K562 (cell line): ENCODE measurements at regions not wholly inside any gene's neighbourhood (a gene's known extent, or its start where the extent isn't known, plus 50 kb on each side); places are given as distances from the start of the nearest gene placed in this dataset.

ENCODE experiments used
- ATAC-seq: fragments of 200-7000 bp; cut with Tn5 transposase; 3 replicates; pipeline ENCODE4 v1.9.1; 2020; ENCODE audit warnings: moderate library complexity
- BruUV-seq: library from RNA; stranded (reverse); fragments of 400-500 nt; replicated peaks from 2 replicates; lab custom pipeline; 2021; lab: Mats Ljungman, UMichigan
- CTCF ChIA-PET: fragments of 300-600 bp; formaldehyde crosslinking; extraction: SDS; loops from one replicate; lab custom pipeline; 2021; ENCODE audit warnings: low intra/inter-chr PET ratio; lab: Yijun Ruan, JAX
- POLR2A ChIA-PET: fragments of 300-600, 350-650 bp; sonication (Branson Sonifier 250); formaldehyde crosslinking; extraction: SDS; loops from one replicate; lab custom pipeline; 2021; ENCODE audit warnings: antibody characterized with exemption, inconsistent platforms; lab: Yijun Ruan, JAX
- DNase-seq, 4 experiments: peaks; one replicate each; pipeline versions ENCODE4 v3.0.0 to v3.0.0-alpha.2; 2011 to 2018; ENCODE audit warnings: low spot score in 3 of 4, mixed read lengths in 3 of 4; ENCODE audit errors: extremely low read depth in 1 of 4
- FAIRE-seq: peaks from 2 replicates; lab custom pipeline; 2011; peaks lifted over from hg19 to GRCh38; lab: Jason Lieb, UNC
- H2AFZ ChIP-seq: 2 replicates; pipeline ENCODE4 v1.6.0; 2011; ENCODE audit warnings: low read depth, low read length, control low read depth, inconsistent platforms
- H3K27ac ChIP-seq: fragments of 200-600 bp; 3 replicates; pipeline ENCODE4 v1.8.0; 2011; ENCODE audit warnings: low read depth, mild to moderate bottlenecking, control low read depth, inconsistent platforms, low read length, moderate library complexity, mixed read lengths; ENCODE audit errors: extremely low read depth
- H3K27me3 ChIP-seq, 2 experiments: fragments of 300-600 bp in 1 of 2; 2 replicates in 1 of 2; 3 replicates in 1 of 2; pipeline versions ENCODE4 v1.6.0 to v1.8.0; 2011; ENCODE audit warnings: inconsistent platforms in 2 of 2, low read length in 2 of 2, mild to moderate bottlenecking in 1 of 2, mixed read lengths in 1 of 2, moderate library complexity in 1 of 2; ENCODE audit not compliant: control insufficient read depth in 2 of 2, insufficient read depth in 2 of 2
- H3K36me3 ChIP-seq: fragments of 300-600 bp; 3 replicates; pipeline ENCODE4 v1.8.0; 2011; ENCODE audit warnings: mild to moderate bottlenecking, low read length, inconsistent platforms; ENCODE audit not compliant: control insufficient read depth, insufficient read depth
- H3K4me1 ChIP-seq, 2 experiments: fragments of 200-600 bp in 1 of 2; replicated peaks in 1 of 2; 2 replicates in 1 of 2; 3 replicates in 1 of 2; pipeline versions ENCODE4 v1.5.1 to v1.8.0; 2011; ENCODE audit warnings: inconsistent platforms in 2 of 2, low read length in 2 of 2, mild to moderate bottlenecking in 1 of 2, mixed read lengths in 1 of 2, moderate library complexity in 1 of 2; ENCODE audit not compliant: control insufficient read depth in 2 of 2, insufficient read depth in 2 of 2
- H3K4me2 ChIP-seq: 2 replicates; pipeline ENCODE4 v1.6.1; 2011; ENCODE audit warnings: low read length, control low read depth, inconsistent platforms, mixed read lengths; ENCODE audit not compliant: insufficient read depth
- H3K4me3 ChIP-seq: fragments of 200-600 bp; sonication (generic), shearing (Covaris generic); 2 replicates; pipeline ENCODE4 v1.5.1; 2016; ENCODE audit warnings: control low read depth, inconsistent platforms
- H3K79me2 ChIP-seq: fragments of 200-600 bp; 3 replicates; pipeline ENCODE4 v1.8.0; 2011; ENCODE audit warnings: low read length, inconsistent platforms; ENCODE audit not compliant: control insufficient read depth, insufficient read depth
- H3K9ac ChIP-seq, 2 experiments: 2 replicates each; pipeline versions ENCODE4 v1.6.0 to v1.6.1; 2011; ENCODE audit warnings: low read depth in 2 of 2, low read length in 2 of 2, control low read depth in 1 of 2, inconsistent platforms in 1 of 2, mild to moderate bottlenecking in 1 of 2, mixed read lengths in 1 of 2; ENCODE audit not compliant: insufficient read depth in 1 of 2
- H3K9me1 ChIP-seq: one replicate; pipeline ENCODE4 v1.6.0; 2011; ENCODE audit warnings: inconsistent platforms, mild to moderate bottlenecking, low read length, moderate library complexity; ENCODE audit not compliant: control insufficient read depth, insufficient read depth
- H3K9me3 ChIP-seq: replicated peaks from 2 replicates; pipeline ENCODE4 v1.5.1; 2011; ENCODE audit warnings: low read depth, low read length, inconsistent platforms; ENCODE audit not compliant: control insufficient read depth, insufficient read depth
- H4K20me1 ChIP-seq: replicated peaks from 2 replicates; pipeline ENCODE4 v1.6.1; 2011; ENCODE audit warnings: low read length, inconsistent platforms, mixed read lengths; ENCODE audit not compliant: control insufficient read depth, insufficient read depth
- E2F4 ChIP-seq: sonication (generic); formaldehyde crosslinking; IDR thresholded peaks from 2 replicates; pipeline ENCODE4 v1.8.0; 2022; ENCODE audit warnings: mild to moderate bottlenecking, low read depth, missing genetic modification reagents
- HNRNPLL ChIP-seq: fragments of 200-400 bp; formaldehyde crosslinking; IDR thresholded peaks from 2 replicates; pipeline ENCODE4 v1.6.1; 2017; ENCODE audit warnings: low read length, low read depth, mild to moderate bottlenecking; ENCODE audit not compliant: poor library complexity, severe bottlenecking
- ZNF224 ChIP-seq: sonication (generic); formaldehyde crosslinking; IDR thresholded peaks from 2 replicates; pipeline ENCODE4 v1.8.0; 2022; ENCODE audit warnings: mild to moderate bottlenecking, missing genetic modification reagents
- ZNF76 ChIP-seq: fragments of 250-450 bp; sonication (Bioruptor Pico); IDR thresholded peaks from 2 replicates; pipeline ENCODE4 v1.4.0; 2020; ENCODE audit warnings: mild to moderate bottlenecking, moderate library complexity, borderline replicate concordance
- WGBS: fragments of 100-300 bp; shearing (Covaris generic); methylation state at CpG from one replicate; pipeline ENCODE4 v1.1.6; 2016; ENCODE audit warnings: low coverage, mixed read lengths; ENCODE audit not compliant: insufficient coverage; ENCODE audit errors: missing lambda C conversion rate; 5-methylcytosine and 5-hydroxymethylcytosine counted together
- in situ Hi-C: fragments of 300-500 bp; cut with MboI; formaldehyde crosslinking; loops from 4 replicates; pipeline ENCODE4 v1.15.0; 2018; ENCODE audit warnings: inconsistent platforms, mixed read lengths
- intact Hi-C: fragments of 100-400 bp; cut with micrococcal nuclease; formaldehyde crosslinking; loops from 2 replicates; pipeline ENCODE4 v1.14.2; 2022
- TF ChIP-seq, protein P1 (sequence below): fragments of 450-650 bp; IDR thresholded peaks from 2 replicates; pipeline ENCODE4 v1.6.1; 2014; ENCODE audit warnings: low read depth, mild to moderate bottlenecking, moderate library complexity, borderline replicate concordance
- TF ChIP-seq, protein P2 (sequence below): IDR thresholded peaks from 2 replicates; pipeline ENCODE4 v1.6.1; 2012; ENCODE audit warnings: low read depth, low read length, improper control_type of control experiment, borderline replicate concordance
- TF ChIP-seq, protein P3 (sequence below), 2 experiments: IDR thresholded peaks in 1 of 2; conservative IDR thresholded peaks in 1 of 2; 2 replicates each; pipeline ENCODE4 v1.6.1; 2016; ENCODE audit warnings: low read depth in 2 of 2, mild to moderate bottlenecking in 1 of 2, missing compliant biosample characterization in 1 of 2, missing genetic modification characterization in 1 of 2, moderate library complexity in 1 of 2

DNA sequence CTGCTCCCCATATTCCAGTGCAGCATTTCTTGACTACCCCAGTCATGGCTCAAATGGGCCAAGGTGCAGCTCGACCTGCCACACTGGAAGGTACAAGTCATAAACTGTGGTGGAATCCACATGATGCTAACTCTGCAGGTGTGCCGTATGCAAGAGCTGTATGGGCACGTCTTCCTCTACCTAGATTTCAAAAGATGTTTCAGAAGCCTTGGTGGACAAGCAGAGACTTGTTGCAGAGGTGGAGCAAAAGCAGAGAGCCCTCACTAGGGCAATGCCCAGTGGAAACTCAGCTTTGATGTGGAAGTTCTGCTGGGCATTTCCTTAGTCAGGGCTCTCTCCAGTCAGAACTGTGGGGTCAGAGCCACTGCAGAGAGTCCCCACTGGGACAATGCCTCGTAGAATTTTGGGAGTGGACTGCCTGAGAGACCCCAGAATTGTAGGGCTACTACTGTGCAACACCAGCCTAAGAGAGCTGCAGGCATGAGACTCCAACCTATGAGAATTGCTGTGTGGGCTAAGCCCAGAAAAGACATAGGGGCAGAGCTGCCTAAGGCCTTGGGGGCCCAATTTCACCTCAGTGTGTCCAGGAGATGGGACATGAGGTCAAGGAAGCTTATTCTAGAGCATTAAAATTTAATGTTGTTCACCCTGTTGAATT is 65.7 kb downstream of the BEX3 start:
- no peak overlapping the region for H2AFZ ChIP-seq
- 24% methylated on average over 3 of the region's 4 CpGs for WGBS
- no peak overlapping the region for H3K9ac ChIP-seq
- no peak overlapping the region for H3K4me2 ChIP-seq
- ChIA-PET CTCF (no interaction called here), POLR2A (no interaction called here)
- in situ Hi-C loops (no loop called here), intact Hi-C loops (no loop called here)
- FAIRE-seq (no peak), DNase-seq (no peak), ATAC-seq (no peak)
- H3K79me2 ChIP-seq = no peaks in the 10 kb centered on the region
- no TSS peak for BruUV-seq
- H3K9me3 ChIP-seq = no peaks in the 10 kb centered on the region
- H4K20me1 ChIP-seq = no peaks in the 10 kb centered on the region
- no peaks in the 10 kb centered on the region for H3K36me3 ChIP-seq
- no peak overlapping the region for H3K4me3 ChIP-seq
- no peaks in the 10 kb centered on the region; a peak in 1 of 5 replicates for H3K27me3 ChIP-seq
- TF ChIP-seq ZNF76 = no peak
- TF ChIP-seq HNRNPLL = no peak
- TF ChIP-seq, all 486 proteins: peak for 0
- H3K9me1 ChIP-seq = no peaks in the 10 kb centered on the region
- H3K4me1 ChIP-seq = no peaks in the 10 kb centered on the region; a peak in 1 of 5 replicates
- no peak overlapping the region for H3K27ac ChIP-seq

- Histone ChIP-seq H3K4me1 (no peaks in the 10 kb centered on the region; a peak in 1 of 5 replicates), H3K4me3 (no peak overlapping the region), H3K9ac (no peak overlapping the region), H3K36me3 (no peaks in the 10 kb centered on the region), H3K79me2 (no peaks in the 10 kb centered on the region), H4K20me1 (no peaks in the 10 kb centered on the region), H3K27me3 (no peaks in the 10 kb centered on the region; a peak in 1 of 5 replicates), H3K4me2 (no peak overlapping the region), H3K27ac (no peak overlapping the region), H2AFZ (no peak overlapping the region), H3K9me1 (no peaks in the 10 kb centered on the region), H3K9me3 (no peaks in the 10 kb centered on the region)
- in situ Hi-C loops = no loop called here
- 12% methylated on average over 5 of the region's 6 CpGs for WGBS
- ChIA-PET CTCF (no interaction called here), POLR2A (no interaction called here)
- intact Hi-C loops = no loop called here
- DNase-seq (no peak), FAIRE-seq (no peak), ATAC-seq (no peak)
- no TSS peak for BruUV-seq
- TF ChIP-seq, protein P1, sequence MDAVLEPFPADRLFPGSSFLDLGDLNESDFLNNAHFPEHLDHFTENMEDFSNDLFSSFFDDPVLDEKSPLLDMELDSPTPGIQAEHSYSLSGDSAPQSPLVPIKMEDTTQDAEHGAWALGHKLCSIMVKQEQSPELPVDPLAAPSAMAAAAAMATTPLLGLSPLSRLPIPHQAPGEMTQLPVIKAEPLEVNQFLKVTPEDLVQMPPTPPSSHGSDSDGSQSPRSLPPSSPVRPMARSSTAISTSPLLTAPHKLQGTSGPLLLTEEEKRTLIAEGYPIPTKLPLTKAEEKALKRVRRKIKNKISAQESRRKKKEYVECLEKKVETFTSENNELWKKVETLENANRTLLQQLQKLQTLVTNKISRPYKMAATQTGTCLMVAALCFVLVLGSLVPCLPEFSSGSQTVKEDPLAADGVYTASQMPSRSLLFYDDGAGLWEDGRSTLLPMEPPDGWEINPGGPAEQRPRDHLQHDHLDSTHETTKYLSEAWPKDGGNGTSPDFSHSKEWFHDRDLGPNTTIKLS = no peak
- TF ChIP-seq ZNF224 (CRISPR knock-in tag) = no peak
- TF ChIP-seq, protein P2, sequence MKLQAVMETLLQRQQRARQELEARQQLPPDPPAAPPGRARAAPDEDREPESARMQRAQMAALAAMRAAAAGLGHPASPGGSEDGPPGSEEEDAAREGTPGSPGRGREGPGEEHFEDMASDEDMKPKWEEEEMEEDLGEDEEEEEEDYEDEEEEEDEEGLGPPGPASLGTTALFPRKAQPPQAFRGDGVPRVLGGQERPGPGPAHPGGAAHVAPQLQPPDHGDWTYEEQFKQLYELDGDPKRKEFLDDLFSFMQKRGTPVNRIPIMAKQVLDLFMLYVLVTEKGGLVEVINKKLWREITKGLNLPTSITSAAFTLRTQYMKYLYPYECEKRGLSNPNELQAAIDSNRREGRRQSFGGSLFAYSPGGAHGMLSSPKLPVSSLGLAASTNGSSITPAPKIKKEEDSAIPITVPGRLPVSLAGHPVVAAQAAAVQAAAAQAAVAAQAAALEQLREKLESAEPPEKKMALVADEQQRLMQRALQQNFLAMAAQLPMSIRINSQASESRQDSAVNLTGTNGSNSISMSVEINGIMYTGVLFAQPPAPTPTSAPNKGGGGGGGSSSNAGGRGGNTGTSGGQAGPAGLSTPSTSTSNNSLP = no peak
- no peak for TF ChIP-seq E2F4
- TF ChIP-seq, protein P3, sequence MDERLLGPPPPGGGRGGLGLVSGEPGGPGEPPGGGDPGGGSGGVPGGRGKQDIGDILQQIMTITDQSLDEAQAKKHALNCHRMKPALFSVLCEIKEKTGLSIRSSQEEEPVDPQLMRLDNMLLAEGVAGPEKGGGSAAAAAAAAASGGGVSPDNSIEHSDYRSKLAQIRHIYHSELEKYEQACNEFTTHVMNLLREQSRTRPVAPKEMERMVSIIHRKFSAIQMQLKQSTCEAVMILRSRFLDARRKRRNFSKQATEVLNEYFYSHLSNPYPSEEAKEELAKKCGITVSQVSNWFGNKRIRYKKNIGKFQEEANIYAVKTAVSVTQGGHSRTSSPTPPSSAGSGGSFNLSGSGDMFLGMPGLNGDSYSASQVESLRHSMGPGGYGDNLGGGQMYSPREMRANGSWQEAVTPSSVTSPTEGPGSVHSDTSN (CRISPR knock-in tag; IDR thresholded peaks at IDR 0.05; ENCODE audit: low read depth) = no peak
- TF ChIP-seq, protein P3 (tag; conservative IDR thresholded peaks at IDR 0.05; ENCODE audit: low read depth) = no peak
Observed at GRCh38 chrX:103442536-103442901, 66.2 kb downstream of the BEX3 start.
